NOMO-1 treated with dmso at 0.1 percent for 144 hours (cell line): ENCODE measurements at regions not wholly inside any gene's neighbourhood (a gene's known extent, or its start where the extent isn't known, plus 50 kb on each side); places are given as distances from the start of the nearest gene placed in this dataset.

Source experiments
- DNase-seq: peaks from one replicate; lab custom pipeline; 2025; ENCODE audit not compliant: unreplicated experiment; lab: John Stamatoyannopoulos, UW

- DNase-seq, result peak; percentile 2
These were observed 88.5 kb upstream of the TACR1 start for GRCh38 chr2:75287624-75288316.

- DNase-seq, result no peak
These were observed 85.0 kb upstream of the TACR1 start for GRCh38 chr2:75284345-75284744.

- DNase-seq, result no peak
These were observed 79.6 kb upstream of the TACR1 start for GRCh38 chr2:75278821-75279379.

- DNase-seq, result no peak
These were observed 79.0 kb upstream of the TACR1 start for GRCh38 chr2:75278314-75278713.

GRCh38 chr2:75277111-75277510 lies 77.8 kb upstream of the TACR1 start:
- DNase-seq, result no peak

- no peak for DNase-seq
These were observed 77.0 kb upstream of the TACR1 start for GRCh38 chr2:75276093-75277029.

- DNase-seq, result no peak
These were observed 75.6 kb upstream of the TACR1 start for GRCh38 chr2:75274936-75275335.

GRCh38 chr2:75268112-75268511 lies 68.8 kb upstream of the TACR1 start:
- DNase-seq, result no peak

- DNase-seq, result no peak
These were observed 62.6 kb upstream of the TACR1 start for GRCh38 chr2:75261923-75262322.

- no peak for DNase-seq
These were observed 61.6 kb upstream of the TACR1 start for GRCh38 chr2:75260946-75261345.

GRCh38 chr2:75258620-75259019 lies 59.3 kb upstream of the TACR1 start:
- no peak for DNase-seq

- no peak for DNase-seq
These were observed 57.2 kb upstream of the TACR1 start for GRCh38 chr2:75256485-75256884.

- DNase-seq, result no peak
These were observed 54.2 kb upstream of the TACR1 start for GRCh38 chr2:75253526-75253925.

GRCh38 chr2:75251896-75252295 lies 52.6 kb upstream of the TACR1 start:
- DNase-seq, result no peak
